IMR-90 (cell line): ENCODE measurements at regions not wholly inside any gene's neighbourhood (a gene's known extent, or its start where the extent isn't known, plus 50 kb on each side); places are given as distances from the start of the nearest gene placed in this dataset.
A peak's percentile ranks its signal among the peaks of the same experiment; 100 is the strongest.

ENCODE experiments used
- ATAC-seq: fragments of 200-7000 bp; cut with Tn5 transposase; 2 replicates; pipeline ENCODE4 v1.9.1; 2020; ENCODE audit warnings: low read depth, mild to moderate bottlenecking, moderate library complexity
- BruUV-seq: library from RNA; stranded (reverse); fragments of 400-500 nt; replicated peaks from 2 replicates; lab custom pipeline; 2021; lab: Mats Ljungman, UMichigan
- CTCF ChIA-PET: fragments of 300-600 bp; formaldehyde crosslinking; extraction: SDS; loops from one replicate; lab custom pipeline; 2021; ENCODE audit warnings: antibody characterized with exemption; lab: Yijun Ruan, JAX
- POLR2A ChIA-PET: fragments of 300-600 bp; sonication (Branson Sonifier 250); formaldehyde crosslinking; loops from one replicate; lab custom pipeline; 2022; ENCODE audit warnings: antibody characterized with exemption; ENCODE audit not compliant: unreplicated experiment; lab: Charles Lee
- DNase-seq: peaks from one replicate; pipeline ENCODE4 v3.0.0; 2013
- H2AFZ ChIP-seq: replicated peaks from 2 replicates; pipeline ENCODE3; 2013; ENCODE audit warnings: low read length, mild to moderate bottlenecking; ENCODE audit not compliant: poor library complexity
- H2AK5ac ChIP-seq: 2 replicates; pipeline ENCODE4 v1.6.1; 2013; ENCODE audit warnings: low read depth, low read length, inconsistent platforms
- H2AK9ac ChIP-seq: replicated peaks from 2 replicates; pipeline ENCODE3; 2013; ENCODE audit warnings: mild to moderate bottlenecking, low read depth, low read length, moderate library complexity; ENCODE audit not compliant: poor library complexity
- H2BK120ac ChIP-seq: 2 replicates; pipeline ENCODE4 v1.6.1; 2013; ENCODE audit warnings: low read depth, low read length, inconsistent platforms
- H2BK15ac ChIP-seq: 3 replicates; pipeline ENCODE4 v1.6.1; 2013; ENCODE audit warnings: low read depth, low read length, inconsistent platforms
- H2BK20ac ChIP-seq: 2 replicates; pipeline ENCODE4 v1.6.1; 2013; ENCODE audit warnings: low read depth, mild to moderate bottlenecking, inconsistent platforms, low read length, moderate library complexity
- H2BK5ac ChIP-seq: 2 replicates; pipeline ENCODE4 v1.6.1; 2013; ENCODE audit warnings: mild to moderate bottlenecking, low read depth, low read length, inconsistent platforms; ENCODE audit not compliant: poor library complexity, severe bottlenecking
- H3K14ac ChIP-seq: replicated peaks from 2 replicates; pipeline ENCODE4 v1.6.1; 2013; ENCODE audit warnings: low read depth, low read length, inconsistent platforms
- H3K18ac ChIP-seq: 2 replicates; pipeline ENCODE4 v1.6.1; 2013; ENCODE audit warnings: low read depth, low read length, control low read depth
- H3K23ac ChIP-seq: 2 replicates; pipeline ENCODE4 v1.6.1; 2013; ENCODE audit warnings: low read depth, low read length, inconsistent platforms
- H3K27ac ChIP-seq: 2 replicates; pipeline ENCODE4 v1.5.1; 2013; ENCODE audit warnings: mild to moderate bottlenecking, control low read depth, low read length; ENCODE audit not compliant: insufficient read depth
- H3K27me3 ChIP-seq: 2 replicates; pipeline ENCODE4 v1.6.1; 2013; ENCODE audit warnings: low read length; ENCODE audit not compliant: control insufficient read depth, insufficient read depth
- H3K36me3 ChIP-seq: 2 replicates; pipeline ENCODE4 v1.6.1; 2013; ENCODE audit warnings: low read length, mixed read lengths; ENCODE audit not compliant: control insufficient read depth, insufficient read depth
- H3K4ac ChIP-seq: 2 replicates; pipeline ENCODE4 v1.6.1; 2013; ENCODE audit warnings: low read depth, low read length, inconsistent platforms
- H3K4me1 ChIP-seq: 2 replicates; pipeline ENCODE4 v1.6.1; 2013; ENCODE audit warnings: low read length, mixed read lengths; ENCODE audit not compliant: control insufficient read depth, insufficient read depth
- H3K4me2 ChIP-seq: 2 replicates; pipeline ENCODE4 v1.6.1; 2013; ENCODE audit warnings: low read depth, mild to moderate bottlenecking, control low read depth, low read length, moderate library complexity
- H3K4me3 ChIP-seq: 2 replicates; pipeline ENCODE4 v1.5.1; 2013; ENCODE audit warnings: low read depth, mild to moderate bottlenecking, control low read depth, low read length, moderate library complexity; ENCODE audit not compliant: insufficient read depth
- H3K56ac ChIP-seq: 2 replicates; pipeline ENCODE4 v1.6.1; 2013; ENCODE audit warnings: low read length, inconsistent platforms; ENCODE audit not compliant: insufficient read depth; ENCODE audit errors: extremely low read depth
- H3K79me1 ChIP-seq, 2 experiments: 2 replicates each; pipeline ENCODE4 v1.6.1; 2013; ENCODE audit warnings: low read length in 2 of 2, inconsistent platforms in 1 of 2, low read depth in 1 of 2
- H3K9ac ChIP-seq: 2 replicates; pipeline ENCODE4 v1.6.1; 2013; ENCODE audit warnings: low read depth, low read length, control low read depth
- H3K9me1 ChIP-seq: 2 replicates; pipeline ENCODE4 v1.6.1; 2013; ENCODE audit warnings: low read length, inconsistent platforms; ENCODE audit not compliant: insufficient read depth
- H3K9me3 ChIP-seq: 2 replicates; pipeline ENCODE4 v1.6.1; 2013; ENCODE audit warnings: low read length; ENCODE audit not compliant: control insufficient read depth, insufficient read depth
- H4K20me1 ChIP-seq: 2 replicates; pipeline ENCODE4 v1.6.1; 2013; ENCODE audit warnings: low read length, inconsistent platforms; ENCODE audit not compliant: insufficient read depth
- H4K5ac ChIP-seq: 2 replicates; pipeline ENCODE4 v1.6.1; 2013; ENCODE audit warnings: mild to moderate bottlenecking, low read depth, low read length, control low read depth
- H4K8ac ChIP-seq, 2 experiments: 2 replicates each; pipeline ENCODE4 v1.6.1; 2013; ENCODE audit warnings: low read depth in 2 of 2, low read length in 2 of 2, control low read depth in 1 of 2, inconsistent platforms in 1 of 2
- H4K91ac ChIP-seq: 2 replicates; pipeline ENCODE4 v1.6.1; 2013; ENCODE audit warnings: low read depth, low read length, inconsistent platforms; ENCODE audit not compliant: insufficient read depth
- CEBPB ChIP-seq: IDR thresholded peaks from 2 replicates; pipeline ENCODE4 v1.6.1; 2012; ENCODE audit warnings: low read depth, low read length, improper control_type of control experiment
- CHD1 ChIP-seq: IDR thresholded peaks from 2 replicates; pipeline ENCODE4 v1.6.1; 2012; ENCODE audit warnings: low read depth, low read length, improper control_type of control experiment
- FOS ChIP-seq: fragments of 150-350 bp; IDR thresholded peaks from 2 replicates; pipeline ENCODE4 v1.6.1; 2016; ENCODE audit warnings: low read depth, low read length
- RCOR1 ChIP-seq: IDR thresholded peaks from 2 replicates; pipeline ENCODE4 v1.6.1; 2012; ENCODE audit warnings: mild to moderate bottlenecking, low read length, improper control_type of control experiment; ENCODE audit not compliant: insufficient replicate concordance
- RFX5 ChIP-seq: IDR thresholded peaks from 2 replicates; pipeline ENCODE4 v1.8.0; 2012; ENCODE audit warnings: low read depth, mild to moderate bottlenecking, low read length, moderate library complexity
- SMC3 ChIP-seq: fragments of 150-350 bp; IDR thresholded peaks from 2 replicates; pipeline ENCODE4 v1.6.1; 2016; ENCODE audit warnings: low read depth, mild to moderate bottlenecking, antibody characterized with exemption, low read length, moderate library complexity
- WGBS, 2 experiments: methylation state at CpG; one replicate each; pipeline versions ENCODE4 v1.1.5 to v1.1.7; 2013; ENCODE audit warnings: missing lambda C conversion rate in 2 of 2; ENCODE audit not compliant: insufficient read length in 1 of 2; ENCODE audit errors: extremely low coverage in 2 of 2; 5-methylcytosine and 5-hydroxymethylcytosine counted together
- dilution Hi-C: fragments of 300-500 bp; cut with HindIII; formaldehyde crosslinking; loops from one replicate; pipeline ENCODE4 v1.14.3; 2018; ENCODE audit warnings: low sequenced_read_pairs; ENCODE audit not compliant: unreplicated experiment
- in situ Hi-C: fragments of 300-500 bp; cut with MboI; formaldehyde crosslinking; loops from 3 replicates; pipeline ENCODE4 v1.14.3; 2019; ENCODE audit warnings: low sequenced_read_pairs, inconsistent platforms, mixed read lengths
- intact Hi-C: fragments of 100-400 bp; cut with micrococcal nuclease; formaldehyde crosslinking; loops from 2 replicates; pipeline ENCODE4 v1.10.0; 2022
- TF ChIP-seq, protein P1 (sequence below): fragments of 150-350 bp; IDR thresholded peaks from 2 replicates; pipeline ENCODE4 v1.6.1; 2016; ENCODE audit warnings: low read depth, mild to moderate bottlenecking, low read length, moderate library complexity, borderline replicate concordance
- TF ChIP-seq, protein P2 (sequence below): conservative IDR thresholded peaks from 2 replicates; pipeline ENCODE4 v1.5.1; 2012; ENCODE audit warnings: mild to moderate bottlenecking, low read depth, low read length, improper control_type of control experiment

GRCh38 chr2:204177977-204178522 lies 241.5 kb downstream of the ICOS start:
- H3K36me3 ChIP-seq: no peaks in the 10 kb centered on the region
- intact Hi-C loops (no loop called here), dilution Hi-C loops (no loop called here), in situ Hi-C loops (no loop called here)
- H3K56ac ChIP-seq: no peak overlapping the region
- H3K9ac ChIP-seq: no peak overlapping the region
- H3K4me1 ChIP-seq: no peaks in the 10 kb centered on the region
- H3K9me1 ChIP-seq: no peaks in the 10 kb centered on the region
- ATAC-seq: no peak
- H3K79me1 ChIP-seq: no peaks in the 10 kb centered on the region
- no peak overlapping the region for H2BK15ac ChIP-seq
- TF ChIP-seq SMC3 (0 out of 2 replicates have a peak, but pooled peaks have one; percentile 6), CHD1 (no peak), RCOR1 (no peak), FOS (no peak), RFX5 (no peak), CEBPB (no peak)
- TF ChIP-seq, protein P1, sequence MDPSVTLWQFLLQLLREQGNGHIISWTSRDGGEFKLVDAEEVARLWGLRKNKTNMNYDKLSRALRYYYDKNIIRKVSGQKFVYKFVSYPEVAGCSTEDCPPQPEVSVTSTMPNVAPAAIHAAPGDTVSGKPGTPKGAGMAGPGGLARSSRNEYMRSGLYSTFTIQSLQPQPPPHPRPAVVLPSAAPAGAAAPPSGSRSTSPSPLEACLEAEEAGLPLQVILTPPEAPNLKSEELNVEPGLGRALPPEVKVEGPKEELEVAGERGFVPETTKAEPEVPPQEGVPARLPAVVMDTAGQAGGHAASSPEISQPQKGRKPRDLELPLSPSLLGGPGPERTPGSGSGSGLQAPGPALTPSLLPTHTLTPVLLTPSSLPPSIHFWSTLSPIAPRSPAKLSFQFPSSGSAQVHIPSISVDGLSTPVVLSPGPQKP: no peak
- TF ChIP-seq, protein P2, sequence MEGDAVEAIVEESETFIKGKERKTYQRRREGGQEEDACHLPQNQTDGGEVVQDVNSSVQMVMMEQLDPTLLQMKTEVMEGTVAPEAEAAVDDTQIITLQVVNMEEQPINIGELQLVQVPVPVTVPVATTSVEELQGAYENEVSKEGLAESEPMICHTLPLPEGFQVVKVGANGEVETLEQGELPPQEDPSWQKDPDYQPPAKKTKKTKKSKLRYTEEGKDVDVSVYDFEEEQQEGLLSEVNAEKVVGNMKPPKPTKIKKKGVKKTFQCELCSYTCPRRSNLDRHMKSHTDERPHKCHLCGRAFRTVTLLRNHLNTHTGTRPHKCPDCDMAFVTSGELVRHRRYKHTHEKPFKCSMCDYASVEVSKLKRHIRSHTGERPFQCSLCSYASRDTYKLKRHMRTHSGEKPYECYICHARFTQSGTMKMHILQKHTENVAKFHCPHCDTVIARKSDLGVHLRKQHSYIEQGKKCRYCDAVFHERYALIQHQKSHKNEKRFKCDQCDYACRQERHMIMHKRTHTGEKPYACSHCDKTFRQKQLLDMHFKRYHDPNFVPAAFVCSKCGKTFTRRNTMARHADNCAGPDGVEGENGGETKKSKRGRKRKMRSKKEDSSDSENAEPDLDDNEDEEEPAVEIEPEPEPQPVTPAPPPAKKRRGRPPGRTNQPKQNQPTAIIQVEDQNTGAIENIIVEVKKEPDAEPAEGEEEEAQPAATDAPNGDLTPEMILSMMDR: peak; percentile 30
- no peak for DNase-seq
- BruUV-seq: no TSS peak
- H3K4me2 ChIP-seq: no peak overlapping the region
- H3K23ac ChIP-seq: no peak overlapping the region
- no peak overlapping the region for H3K27ac ChIP-seq
- no peaks in the 10 kb centered on the region for H3K9me3 ChIP-seq
- WGBS, 2 experiments: 79% methylated on average over 2 of the region's 3 CpGs; no CpG with 5 or more reads in 1 of the 2 experiments
- H2BK120ac ChIP-seq: no peak overlapping the region
- H2AK9ac ChIP-seq: no peak overlapping the region
- H2AFZ ChIP-seq: no peak overlapping the region
- no peak overlapping the region for H2BK20ac ChIP-seq
- H3K14ac ChIP-seq: no peak overlapping the region
- no peak overlapping the region for H3K4ac ChIP-seq
- no peak overlapping the region for H4K8ac ChIP-seq
- no peak overlapping the region for H4K5ac ChIP-seq
- no peaks in the 10 kb centered on the region for H4K20me1 ChIP-seq
- H4K91ac ChIP-seq: no peak overlapping the region
- H3K4me3 ChIP-seq: no peak overlapping the region
- H2BK5ac ChIP-seq: no peak overlapping the region
- H3K27me3 ChIP-seq: peaks cover 6% of the 10 kb centered on the region; the same call in 1 of the 2 replicates
- ChIA-PET CTCF (interaction anchor here (0.6 to 1.0 kb wide), 3 partner anchors 13 to 166 kb away, joined by 3 read pairs; no protein-coding TSS in a partner anchor), POLR2A (no interaction called here)
- H2AK5ac ChIP-seq: no peak overlapping the region
- H3K18ac ChIP-seq: no peak overlapping the region
